ENCODE measurements at regions not wholly inside any gene's neighbourhood (a gene's known extent, or its start where the extent isn't known, plus 50 kb on each side); places are given as distances from the start of the nearest gene placed in this dataset.

GRCh38 chr12:60834806-60835205 is 1239.0 kb downstream of the SLC16A7 start:
- Histone ChIP-seq H3K36me3 (ENCODE audit: insufficient read depth, low read length) (no peaks in the 10 kb centered on the region), H3K27me3 (ENCODE audit: insufficient read depth, low read length, poor library complexity, severe bottlenecking) (no peaks in the 10 kb centered on the region), H3F3A (ENCODE audit: low read depth) (no peaks in the 10 kb centered on the region), H3K9me3 (ENCODE audit: insufficient read depth, low read depth, low read length) (no peaks in the 10 kb centered on the region), H3K4me3 (ENCODE audit: low read length, poor library complexity, severe bottlenecking) (no peak overlapping the region), H3K4me1 (ENCODE audit: insufficient read depth, low read length, poor library complexity, severe bottlenecking) (no peaks in the 10 kb centered on the region), H3K9ac (ENCODE audit: low read depth, low read length, poor library complexity, severe bottlenecking) (no peak overlapping the region), H2AFZ (ENCODE audit: low read length) (no peak overlapping the region), H3K79me2 (ENCODE audit: insufficient read depth, low read length) (no peaks in the 10 kb centered on the region), H4K20me1 (ENCODE audit: insufficient read depth, low read length, poor library complexity, severe bottlenecking) (no peaks in the 10 kb centered on the region), H3K4me2 (ENCODE audit: low read depth, low read length, poor library complexity, severe bottlenecking) (no peak overlapping the region), H3K9me2 (replicated peaks; ENCODE audit: low read depth, low read length) (no peaks in the 10 kb centered on the region)
- TF ChIP-seq, protein P1, sequence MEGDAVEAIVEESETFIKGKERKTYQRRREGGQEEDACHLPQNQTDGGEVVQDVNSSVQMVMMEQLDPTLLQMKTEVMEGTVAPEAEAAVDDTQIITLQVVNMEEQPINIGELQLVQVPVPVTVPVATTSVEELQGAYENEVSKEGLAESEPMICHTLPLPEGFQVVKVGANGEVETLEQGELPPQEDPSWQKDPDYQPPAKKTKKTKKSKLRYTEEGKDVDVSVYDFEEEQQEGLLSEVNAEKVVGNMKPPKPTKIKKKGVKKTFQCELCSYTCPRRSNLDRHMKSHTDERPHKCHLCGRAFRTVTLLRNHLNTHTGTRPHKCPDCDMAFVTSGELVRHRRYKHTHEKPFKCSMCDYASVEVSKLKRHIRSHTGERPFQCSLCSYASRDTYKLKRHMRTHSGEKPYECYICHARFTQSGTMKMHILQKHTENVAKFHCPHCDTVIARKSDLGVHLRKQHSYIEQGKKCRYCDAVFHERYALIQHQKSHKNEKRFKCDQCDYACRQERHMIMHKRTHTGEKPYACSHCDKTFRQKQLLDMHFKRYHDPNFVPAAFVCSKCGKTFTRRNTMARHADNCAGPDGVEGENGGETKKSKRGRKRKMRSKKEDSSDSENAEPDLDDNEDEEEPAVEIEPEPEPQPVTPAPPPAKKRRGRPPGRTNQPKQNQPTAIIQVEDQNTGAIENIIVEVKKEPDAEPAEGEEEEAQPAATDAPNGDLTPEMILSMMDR (conservative IDR thresholded peaks at IDR 0.05; ENCODE audit: low read length): no peak
- TF ChIP-seq EZH2phosphoT487 (IDR thresholded peaks at IDR 0.05; ENCODE audit: borderline replicate concordance): no peak

DNA sequence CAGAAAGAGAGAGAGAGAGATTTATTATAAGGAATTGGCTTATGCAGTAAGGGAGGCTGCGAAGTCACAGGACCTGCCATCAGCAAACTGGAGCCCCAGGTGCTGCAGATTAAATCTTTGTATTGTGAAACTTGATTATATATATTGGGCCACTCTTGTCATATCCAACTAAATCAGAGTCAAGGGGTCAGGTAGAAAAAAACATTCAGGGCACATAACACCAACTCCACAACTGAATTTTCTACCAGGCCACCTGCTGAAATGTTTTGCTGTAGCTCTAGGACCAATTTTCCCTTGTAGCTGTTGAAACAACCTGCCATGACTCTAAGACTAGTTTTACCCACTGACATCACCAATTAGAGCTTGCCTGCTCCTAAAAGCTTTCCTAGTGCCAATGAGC is 1240.8 kb downstream of the SLC16A7 start:
- no peak overlapping the region for H3K9ac ChIP-seq (ENCODE audit: low read depth, low read length, poor library complexity, severe bottlenecking)
- H3K27me3 ChIP-seq (ENCODE audit: insufficient read depth, low read length, poor library complexity, severe bottlenecking): no peaks in the 10 kb centered on the region
- TF ChIP-seq, protein P1 (conservative IDR thresholded peaks at IDR 0.05; ENCODE audit: low read length): no peak
- no peak for TF ChIP-seq EZH2phosphoT487 (IDR thresholded peaks at IDR 0.05; ENCODE audit: borderline replicate concordance)
- H3K9me3 ChIP-seq (ENCODE audit: insufficient read depth, low read depth, low read length): no peaks in the 10 kb centered on the region
- H3K4me1 ChIP-seq (ENCODE audit: insufficient read depth, low read length, poor library complexity, severe bottlenecking): no peaks in the 10 kb centered on the region
- H2AFZ ChIP-seq (ENCODE audit: low read length): no peak overlapping the region
- H3K36me3 ChIP-seq (ENCODE audit: insufficient read depth, low read length): no peaks in the 10 kb centered on the region
- H3K4me2 ChIP-seq (ENCODE audit: low read depth, low read length, poor library complexity, severe bottlenecking): no peak overlapping the region
- H3K4me3 ChIP-seq (ENCODE audit: low read length, poor library complexity, severe bottlenecking): no peak overlapping the region
- H3K9me2 ChIP-seq (replicated peaks; ENCODE audit: low read depth, low read length): no peaks in the 10 kb centered on the region
- no peaks in the 10 kb centered on the region for H4K20me1 ChIP-seq (ENCODE audit: insufficient read depth, low read length, poor library complexity, severe bottlenecking)
- H3K79me2 ChIP-seq (ENCODE audit: insufficient read depth, low read length): no peaks in the 10 kb centered on the region
- no peaks in the 10 kb centered on the region for H3F3A ChIP-seq (ENCODE audit: low read depth)

GRCh38 chr12:60842181-60842580 is 1246.4 kb downstream of the SLC16A7 start:
- Histone ChIP-seq H3K4me1 (ENCODE audit: insufficient read depth, low read length, poor library complexity, severe bottlenecking) (no peaks in the 10 kb centered on the region), H4K20me1 (ENCODE audit: insufficient read depth, low read length, poor library complexity, severe bottlenecking) (no peaks in the 10 kb centered on the region), H3K4me2 (ENCODE audit: low read depth, low read length, poor library complexity, severe bottlenecking) (no peak overlapping the region), H3K9ac (ENCODE audit: low read depth, low read length, poor library complexity, severe bottlenecking) (no peak overlapping the region), H3K27me3 (ENCODE audit: insufficient read depth, low read length, poor library complexity, severe bottlenecking) (no peaks in the 10 kb centered on the region), H3K36me3 (ENCODE audit: insufficient read depth, low read length) (no peaks in the 10 kb centered on the region), H3K4me3 (ENCODE audit: low read length, poor library complexity, severe bottlenecking) (no peak overlapping the region), H3F3A (ENCODE audit: low read depth) (no peaks in the 10 kb centered on the region), H3K9me2 (replicated peaks; ENCODE audit: low read depth, low read length) (no peaks in the 10 kb centered on the region), H2AFZ (ENCODE audit: low read length) (no peak overlapping the region), H3K79me2 (ENCODE audit: insufficient read depth, low read length) (no peaks in the 10 kb centered on the region), H3K9me3 (ENCODE audit: insufficient read depth, low read depth, low read length) (no peaks in the 10 kb centered on the region)
- TF ChIP-seq, protein P1 (conservative IDR thresholded peaks at IDR 0.05; ENCODE audit: low read length): no peak
- TF ChIP-seq EZH2phosphoT487 (IDR thresholded peaks at IDR 0.05; ENCODE audit: borderline replicate concordance): no peak

Data from Loucy (cell line).